Lower leg skin (tissue), 3 donors: ENCODE measurements at regions not wholly inside any gene's neighbourhood (a gene's known extent, or its start where the extent isn't known, plus 50 kb on each side); places are given as distances from the start of the nearest gene placed in this dataset.

Source experiments
- POLR2A ChIP-seq, 2 donors: fragments of 450-650 bp; IDR thresholded peaks; one replicate each; pipeline ENCODE4 v1.6.1; 2016 to 2017; ENCODE audit warnings: antibody characterized with exemption in 2 of 2, mild to moderate bottlenecking in 1 of 2, moderate library complexity in 1 of 2
- TF ChIP-seq, protein P1 (sequence below), 3 donors: fragments of 450-650 bp; IDR thresholded peaks; one replicate each; pipeline ENCODE4 v1.5.1; 2016; ENCODE audit warnings: antibody characterized with exemption in 3 of 3, mild to moderate bottlenecking in 3 of 3, moderate library complexity in 2 of 3

GRCh38 chr12:71070416-71071128, 87.2 kb downstream of the TSPAN8 start:
- TF ChIP-seq, protein P1, sequence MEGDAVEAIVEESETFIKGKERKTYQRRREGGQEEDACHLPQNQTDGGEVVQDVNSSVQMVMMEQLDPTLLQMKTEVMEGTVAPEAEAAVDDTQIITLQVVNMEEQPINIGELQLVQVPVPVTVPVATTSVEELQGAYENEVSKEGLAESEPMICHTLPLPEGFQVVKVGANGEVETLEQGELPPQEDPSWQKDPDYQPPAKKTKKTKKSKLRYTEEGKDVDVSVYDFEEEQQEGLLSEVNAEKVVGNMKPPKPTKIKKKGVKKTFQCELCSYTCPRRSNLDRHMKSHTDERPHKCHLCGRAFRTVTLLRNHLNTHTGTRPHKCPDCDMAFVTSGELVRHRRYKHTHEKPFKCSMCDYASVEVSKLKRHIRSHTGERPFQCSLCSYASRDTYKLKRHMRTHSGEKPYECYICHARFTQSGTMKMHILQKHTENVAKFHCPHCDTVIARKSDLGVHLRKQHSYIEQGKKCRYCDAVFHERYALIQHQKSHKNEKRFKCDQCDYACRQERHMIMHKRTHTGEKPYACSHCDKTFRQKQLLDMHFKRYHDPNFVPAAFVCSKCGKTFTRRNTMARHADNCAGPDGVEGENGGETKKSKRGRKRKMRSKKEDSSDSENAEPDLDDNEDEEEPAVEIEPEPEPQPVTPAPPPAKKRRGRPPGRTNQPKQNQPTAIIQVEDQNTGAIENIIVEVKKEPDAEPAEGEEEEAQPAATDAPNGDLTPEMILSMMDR (IDR thresholded peaks at IDR 0.05): no peak
- no peak for TF ChIP-seq POLR2A (IDR thresholded peaks at IDR 0.05)
